GM21576 (cell line): ENCODE measurements at regions not wholly inside any gene's neighbourhood (a gene's known extent, or its start where the extent isn't known, plus 50 kb on each side); places are given as distances from the start of the nearest gene placed in this dataset.
"Not testable (repeated sequence)": the region's sequence is repeated elsewhere in the genome, so short reads cannot be mapped to it uniquely, and the experiment has no call there.

Source experiments
- ATAC-seq: cut with Tn5 transposase; IDR thresholded peaks from one replicate; pipeline ENCODE4 v1.9.1; 2021; ENCODE audit warnings: mild to moderate bottlenecking, moderate library complexity; ENCODE audit not compliant: unreplicated experiment

DNA sequence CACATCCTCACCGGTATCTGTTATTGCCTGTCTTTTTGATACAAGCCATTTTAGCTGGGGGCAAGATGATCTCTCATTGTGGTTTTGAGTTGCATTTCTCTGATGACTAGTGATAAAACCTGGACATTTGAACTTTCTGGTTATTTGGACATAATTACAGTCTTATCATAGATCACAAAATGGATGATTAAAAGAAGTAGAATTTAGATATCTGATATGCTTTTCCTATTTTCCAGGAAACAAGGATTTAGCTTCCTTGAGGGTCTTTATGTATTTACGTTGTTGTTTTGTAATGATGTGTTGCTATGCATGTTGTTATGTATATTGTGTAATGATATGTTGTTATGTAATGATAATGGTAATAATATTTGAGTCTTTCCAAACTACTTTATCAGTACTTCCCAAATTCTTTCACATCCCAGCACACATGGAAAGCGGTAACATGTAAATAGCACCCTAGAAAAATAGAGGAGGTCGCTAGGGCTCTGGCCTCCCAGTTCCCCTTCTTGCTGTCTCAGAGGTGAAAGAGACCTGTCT, 53.8 kb downstream of the GJD2 start:
- no peak for ATAC-seq

DNA sequence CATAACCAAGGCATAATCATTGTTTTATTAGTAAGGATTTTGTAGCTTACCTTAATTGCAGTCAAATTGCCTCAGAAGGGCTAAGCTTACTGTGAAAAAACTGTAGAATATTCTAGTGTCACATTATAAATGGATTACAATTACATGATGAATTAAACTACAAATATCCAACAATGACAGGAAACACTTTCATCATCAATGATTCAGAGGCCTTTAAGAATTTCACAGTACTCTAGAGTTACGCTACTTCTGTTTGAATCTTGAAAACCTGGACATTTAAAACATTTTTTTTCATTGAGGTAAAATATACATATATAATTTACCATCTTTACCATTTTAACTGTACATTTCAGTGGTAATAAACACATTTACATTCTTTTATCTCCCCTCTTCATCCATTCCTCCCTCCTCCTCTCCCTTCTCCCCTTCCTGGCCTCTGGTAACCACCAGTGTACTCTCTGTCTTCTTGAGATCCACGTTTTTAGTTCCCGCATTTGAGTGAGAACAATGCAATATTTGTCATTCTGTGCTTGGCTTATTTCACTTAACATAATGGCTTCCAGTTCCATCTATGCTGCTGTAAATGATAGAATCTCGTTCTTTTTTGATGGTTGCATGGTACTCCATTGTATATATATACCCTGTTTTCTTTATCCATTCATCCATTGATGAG, 54.7 kb downstream of the GJD2 start:
- ATAC-seq, result no peak

DNA sequence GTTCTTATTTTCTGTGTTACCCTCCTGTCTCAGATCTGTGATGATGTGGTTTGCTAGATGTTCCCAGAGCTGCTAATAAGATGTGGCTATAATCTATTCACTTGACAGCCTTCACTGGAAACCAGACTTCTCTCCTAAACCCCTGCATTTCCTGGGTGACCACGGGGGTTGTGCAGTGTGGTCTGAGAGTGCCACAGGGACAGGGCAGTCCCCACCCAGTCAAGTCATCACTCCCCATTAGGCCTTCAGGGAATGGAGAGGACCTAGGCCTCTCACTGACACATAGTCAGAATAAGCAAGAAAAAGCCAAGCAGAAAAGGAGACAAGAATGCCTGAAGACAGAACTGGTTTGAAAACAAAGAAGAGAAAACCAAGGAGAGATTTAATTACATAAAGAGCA, 58.3 kb downstream of the GJD2 start:
- ATAC-seq, result no peak

DNA sequence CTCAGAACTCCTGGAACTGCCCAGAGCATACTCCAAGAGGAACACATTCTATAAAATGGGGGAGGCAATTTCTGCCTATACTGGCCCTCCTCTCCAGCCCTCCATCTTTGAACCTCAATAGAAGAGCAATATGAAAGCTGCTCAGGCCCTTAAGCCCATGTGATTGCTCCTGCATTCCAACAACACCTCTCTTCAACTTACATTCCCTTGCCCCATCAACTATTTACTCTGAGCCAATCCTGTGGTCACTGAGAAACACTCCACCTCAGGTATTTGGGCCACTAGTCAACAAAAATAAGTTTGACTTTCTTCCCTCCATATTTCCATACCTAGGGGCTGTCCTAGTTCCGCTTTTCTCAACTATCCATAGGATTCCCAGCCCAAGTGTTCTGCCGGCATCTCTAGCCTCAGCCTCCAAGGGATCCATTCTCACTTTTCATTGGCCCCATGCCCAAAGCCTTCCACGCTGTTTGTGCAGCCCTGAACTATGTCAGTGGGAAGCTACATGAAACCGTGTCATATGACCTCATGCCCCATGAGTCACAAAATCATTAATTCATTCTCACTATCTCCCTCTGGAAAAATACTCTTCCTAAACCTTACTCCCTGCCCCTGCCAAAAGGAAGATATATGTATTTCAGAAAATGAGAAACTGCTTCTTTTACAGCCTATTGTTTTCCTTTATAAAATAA, 61.6 kb downstream of the GJD2 start:
- ATAC-seq, result no peak

DNA sequence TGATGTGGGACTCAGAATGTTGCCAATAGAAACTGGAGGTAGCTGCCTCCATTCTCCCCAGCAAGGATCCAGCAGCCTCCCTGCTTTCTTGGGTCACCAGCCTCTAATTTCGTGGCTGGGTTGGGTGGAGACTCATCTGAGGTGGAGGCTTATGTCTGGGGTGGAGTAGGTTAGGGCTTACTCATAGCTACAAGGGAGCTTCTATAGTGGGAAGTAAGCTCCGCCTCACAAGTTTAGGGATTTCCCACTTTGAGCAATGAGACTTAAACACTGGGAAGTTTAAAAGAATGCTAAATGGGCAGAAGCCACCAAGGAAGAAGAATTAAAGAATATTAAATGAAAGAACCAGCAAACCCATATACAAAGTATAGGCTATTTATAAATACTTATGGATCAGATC, 63.8 kb downstream of the GJD2 start:
- no peak for ATAC-seq

DNA sequence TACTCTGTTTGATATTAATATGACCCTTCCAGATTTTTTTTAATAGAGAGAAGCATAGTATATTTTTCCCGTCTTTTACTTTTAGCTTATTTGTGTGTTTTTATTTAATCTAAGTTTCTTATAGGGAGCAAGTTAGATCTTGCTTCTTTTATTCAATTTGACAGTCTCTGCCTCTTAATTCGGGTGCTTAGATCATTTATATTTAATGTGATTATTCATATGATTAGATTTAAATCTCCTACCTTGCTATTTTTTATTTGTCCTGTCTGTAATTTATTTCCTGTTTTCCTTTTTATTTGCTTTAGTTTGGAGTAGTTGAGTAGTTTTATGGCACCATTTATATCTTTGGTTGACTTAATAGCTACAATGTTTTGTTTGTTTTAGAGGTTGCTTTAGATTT, 66.1 kb downstream of the GJD2 start:
- ATAC-seq, result no peak

DNA sequence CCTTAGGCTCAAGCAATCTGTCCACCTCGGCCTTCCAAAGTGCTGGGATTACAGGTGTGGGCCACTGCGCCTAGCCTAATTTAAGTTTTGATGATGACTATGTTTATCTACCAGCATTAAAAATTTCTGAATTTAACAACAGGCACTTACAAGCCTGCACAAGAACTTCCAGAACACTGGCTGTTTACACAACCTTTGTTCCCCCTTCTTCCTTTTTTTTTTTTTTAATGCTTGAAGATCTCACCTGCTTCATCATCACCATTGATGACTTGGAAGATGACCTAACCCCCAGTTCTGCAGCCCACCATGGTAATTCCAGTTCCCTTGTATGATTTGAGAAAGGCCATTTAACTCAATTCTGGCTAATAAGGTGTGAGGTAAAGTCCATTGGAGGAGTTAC, 70.4 kb downstream of the GJD2 start:
- ATAC-seq, result no peak

DNA sequence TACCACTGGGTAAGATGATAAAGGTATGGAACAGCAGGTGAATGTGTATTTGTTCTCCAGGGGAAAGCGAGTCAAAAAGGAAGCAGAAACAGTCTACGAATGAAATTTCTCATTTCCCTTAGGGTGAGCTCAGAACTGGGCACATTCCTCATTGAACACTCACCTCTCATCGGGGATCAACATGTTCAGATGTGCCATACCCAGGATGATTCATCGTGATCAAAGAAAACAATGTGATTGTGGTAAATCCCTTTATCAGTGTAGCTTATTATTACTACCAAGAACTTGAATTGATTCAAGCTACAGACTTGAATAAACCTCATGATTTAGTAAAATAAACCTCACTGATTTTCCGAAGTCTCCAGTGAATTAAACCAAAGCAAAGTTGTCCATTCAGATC, 72.1 kb downstream of the GJD2 start:
- ATAC-seq, result no peak

DNA sequence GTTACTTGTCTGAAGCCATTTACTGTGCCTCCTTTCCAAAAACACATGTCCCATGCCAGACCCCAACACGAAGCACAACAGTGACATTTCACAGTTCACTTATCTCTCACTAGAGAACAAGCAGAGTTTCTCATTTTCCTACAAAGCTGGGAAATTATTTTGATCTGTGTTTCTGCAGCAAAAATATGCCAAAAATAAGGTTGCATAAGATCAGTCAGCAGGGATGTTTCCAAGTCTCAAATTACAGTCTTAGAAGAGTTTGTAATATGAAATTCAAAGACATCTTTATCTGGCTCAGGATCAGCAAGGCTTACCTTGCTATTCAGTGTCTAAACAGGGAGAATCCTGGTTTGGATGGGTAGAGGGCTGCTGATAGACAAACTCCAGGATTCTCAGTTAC, 75.5 kb downstream of the GJD2 start:
- ATAC-seq, result no peak

DNA sequence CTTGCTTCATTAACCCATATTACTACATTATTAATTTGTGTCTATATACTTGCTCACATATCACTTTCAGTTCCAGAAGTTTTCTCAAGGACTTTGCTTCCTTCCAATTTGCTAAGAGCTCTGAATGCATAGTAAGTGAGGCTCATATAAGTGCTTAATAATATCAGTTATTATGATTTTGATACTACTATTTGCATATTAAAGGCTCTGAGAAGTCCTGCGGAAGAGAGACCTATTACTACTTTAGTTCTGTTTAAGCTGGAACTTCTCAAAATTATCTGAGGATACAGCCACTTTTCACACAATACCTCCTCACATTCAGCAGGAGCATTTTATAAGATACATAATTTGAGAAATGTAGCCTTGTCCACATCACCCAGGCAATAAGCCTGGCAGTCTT, 81.6 kb downstream of the GJD2 start:
- ATAC-seq, result no peak

DNA sequence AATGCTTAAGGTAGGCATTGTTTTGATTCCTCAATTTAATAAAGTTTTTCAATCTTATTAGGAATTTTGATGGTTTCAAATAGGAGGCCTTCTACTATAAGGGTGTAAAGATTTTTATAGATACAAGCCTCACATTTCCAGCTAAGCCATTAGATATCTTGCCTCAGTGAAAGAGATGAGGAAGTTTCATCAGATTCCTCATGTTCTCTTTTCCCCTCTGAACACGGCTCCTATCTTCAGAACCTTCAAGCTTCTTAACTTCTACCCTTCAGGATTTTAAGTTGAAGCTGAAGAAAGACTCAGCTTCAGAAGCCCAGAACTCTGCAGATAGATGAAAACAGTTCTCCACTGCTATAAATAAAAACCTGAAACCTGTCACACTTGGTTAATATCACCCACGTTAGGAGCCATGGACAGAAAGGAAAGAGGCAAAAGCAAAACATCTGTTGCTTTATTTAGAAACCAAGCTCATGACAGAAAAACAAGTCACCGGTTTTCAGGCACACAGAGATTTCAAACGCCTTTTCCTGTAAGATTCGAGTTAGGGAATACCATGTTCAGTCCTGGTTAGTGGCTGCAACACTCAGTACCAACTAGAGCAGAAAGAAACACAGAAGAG, 82.2 kb upstream of the GOLGA8B start:
- ATAC-seq, result peak; percentile 43

DNA sequence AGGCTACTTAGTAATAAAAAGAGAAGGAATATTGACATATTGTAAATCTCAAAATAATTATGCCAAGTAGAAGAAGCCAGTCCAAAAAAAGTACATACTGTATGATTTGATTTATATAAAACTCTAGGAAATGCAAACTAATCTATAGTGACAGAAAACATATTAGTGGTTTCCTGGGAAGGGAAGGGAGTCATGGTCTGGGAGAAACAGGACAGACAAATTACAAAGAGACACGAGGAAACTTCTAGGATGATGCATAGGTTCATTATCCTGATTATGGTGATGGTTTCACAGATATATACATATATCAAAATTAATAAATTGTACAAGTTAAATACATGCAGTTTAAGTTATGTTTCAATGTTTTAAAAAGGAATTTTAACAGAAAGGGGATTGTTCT, 81.0 kb upstream of the GOLGA8B start:
- ATAC-seq, result no peak

DNA sequence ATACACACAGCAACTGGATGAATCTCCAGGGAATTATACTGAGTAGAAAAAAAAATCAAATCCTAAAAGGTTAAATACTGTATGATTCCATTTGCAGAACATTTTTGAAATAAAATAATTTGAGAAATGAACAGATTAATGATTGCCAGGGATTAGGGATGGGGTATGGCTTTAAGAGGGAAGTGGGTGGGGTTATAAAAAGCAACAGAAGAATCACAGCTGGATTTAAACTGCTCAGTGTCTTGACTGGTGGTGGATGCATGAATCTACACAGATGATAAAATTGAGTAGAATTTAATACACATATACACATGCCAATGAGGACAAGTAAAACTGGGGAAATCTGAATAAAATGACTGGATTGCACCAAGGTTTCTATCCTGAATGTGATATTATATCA, 79.7 kb upstream of the GOLGA8B start:
- ATAC-seq, result no peak

DNA sequence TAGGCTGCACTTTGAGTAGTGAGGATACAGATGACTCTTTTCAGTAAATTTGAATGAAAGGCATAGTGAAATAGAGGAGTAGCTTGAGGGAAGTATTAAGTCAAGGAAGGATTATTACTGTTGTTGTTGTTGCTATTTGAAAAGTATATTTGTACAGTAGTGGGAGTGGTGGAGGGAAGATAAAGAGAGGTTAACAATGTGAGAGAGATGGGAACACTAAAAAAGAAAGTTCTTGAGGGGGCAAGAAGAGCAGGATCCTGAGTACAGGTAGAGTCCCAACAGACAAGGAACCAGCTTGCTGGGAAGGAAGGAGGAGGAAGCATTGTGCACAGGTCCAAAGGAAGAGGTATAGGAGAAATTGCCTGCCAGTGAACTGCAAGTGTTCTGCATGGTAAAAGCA, 75.6 kb upstream of the GOLGA8B start:
- no peak for ATAC-seq

DNA sequence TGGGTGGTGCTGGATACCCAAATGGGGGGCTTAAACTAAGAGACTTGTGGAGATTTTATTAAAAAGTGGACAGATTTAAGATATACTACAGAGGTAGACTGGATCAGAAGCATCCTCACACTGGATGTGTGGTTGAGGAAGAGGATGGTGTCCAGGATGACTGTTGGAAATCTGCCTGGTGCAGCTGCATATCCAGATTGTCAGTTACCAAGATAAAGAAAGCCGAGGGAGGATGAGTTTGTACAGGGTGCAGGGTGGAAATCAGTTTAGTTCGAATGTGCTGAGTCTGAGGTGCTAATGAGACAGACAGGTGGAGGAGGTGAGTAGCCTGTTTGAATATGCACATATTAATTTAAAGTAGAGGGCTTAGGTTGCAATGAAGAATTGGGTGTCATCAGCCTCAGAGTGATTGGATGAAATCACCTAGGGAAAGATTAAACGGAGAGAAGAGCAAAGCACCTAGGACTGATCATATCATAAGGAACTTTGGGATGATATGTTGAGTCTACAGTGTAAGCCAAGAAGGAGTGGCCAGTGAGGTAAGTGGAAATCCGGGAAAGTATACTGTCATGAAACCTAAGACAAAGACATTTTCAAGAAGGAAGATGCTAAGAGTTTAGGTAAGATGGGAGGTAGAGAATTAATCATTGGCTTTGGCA, 74.1 kb upstream of the GOLGA8B start:
- no peak for ATAC-seq

DNA sequence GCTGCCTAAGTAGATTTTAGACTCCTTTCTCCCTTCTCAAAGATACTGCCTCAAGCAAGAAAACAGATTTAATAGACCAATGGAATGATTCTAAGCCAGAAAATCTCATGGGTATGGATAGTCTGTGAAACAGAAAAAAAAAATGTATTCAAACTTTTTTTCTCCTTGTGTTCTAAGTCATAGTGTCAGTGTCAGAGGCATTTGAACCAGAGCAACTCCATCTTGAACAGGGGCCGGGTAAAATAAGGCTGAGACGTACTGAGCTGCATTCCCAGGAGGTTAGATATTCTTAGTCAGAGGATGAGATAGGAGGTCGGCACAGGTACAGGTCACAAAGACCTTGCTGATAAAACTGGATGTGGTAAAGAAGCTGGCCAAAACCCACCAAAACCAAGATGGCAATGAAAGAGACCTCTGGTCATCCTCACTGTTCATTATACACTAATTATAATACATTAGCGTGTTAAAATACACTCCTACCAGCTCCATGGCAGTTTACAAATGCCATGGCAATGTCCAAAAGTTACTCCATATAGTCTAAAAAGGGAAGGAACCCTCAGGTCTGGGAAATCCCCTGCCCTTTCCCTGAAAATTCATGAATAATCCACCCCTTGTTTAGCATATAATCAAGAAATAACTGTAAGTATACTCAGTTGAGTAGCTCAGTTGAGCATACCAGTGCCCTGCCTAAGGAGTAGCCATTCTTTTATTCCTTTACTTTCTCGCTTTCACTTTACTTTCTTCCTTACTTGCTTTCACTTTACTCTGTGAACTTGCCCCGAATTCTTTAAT, 72.8 kb upstream of the GOLGA8B start:
- no peak for ATAC-seq

DNA sequence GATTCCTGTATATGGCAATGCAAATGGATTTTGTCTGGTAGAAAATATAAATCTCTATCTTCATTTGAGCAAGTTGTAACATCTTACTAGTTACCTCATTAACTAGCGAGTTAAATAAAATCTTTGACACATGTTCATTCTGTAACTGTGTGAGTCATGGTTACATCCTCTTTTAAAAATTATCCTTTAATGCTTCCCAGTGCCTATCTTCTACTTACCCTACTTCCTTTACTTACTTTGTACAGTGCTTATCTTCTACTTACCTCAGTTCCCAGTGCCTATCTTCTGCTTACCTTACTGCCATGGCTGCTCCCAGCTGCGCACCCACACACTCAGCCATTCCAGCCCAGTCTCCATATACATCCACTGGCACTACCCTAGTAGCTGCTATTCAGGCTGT, 71.9 kb upstream of the GOLGA8B start:
- ATAC-seq, result no peak

DNA sequence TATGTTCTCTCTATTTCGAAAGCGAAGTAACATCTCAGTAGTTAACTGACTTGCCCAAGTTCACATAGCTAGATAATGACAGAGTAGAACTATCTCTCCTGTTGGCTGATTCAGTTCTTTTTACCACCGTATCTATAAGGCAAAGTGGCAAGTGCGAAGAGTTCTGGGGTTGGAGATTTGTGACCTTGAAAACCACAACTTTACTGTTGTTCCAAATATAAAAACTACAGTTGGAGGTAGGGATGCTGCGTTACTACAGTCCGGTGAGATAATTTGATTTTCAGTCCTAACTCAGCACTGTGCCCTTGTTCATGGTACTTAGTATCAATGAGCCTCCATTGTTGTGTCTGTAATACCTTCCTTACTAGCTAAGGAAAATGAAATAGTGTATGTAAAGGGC, 71.2 kb upstream of the GOLGA8B start:
- ATAC-seq, result no peak

DNA sequence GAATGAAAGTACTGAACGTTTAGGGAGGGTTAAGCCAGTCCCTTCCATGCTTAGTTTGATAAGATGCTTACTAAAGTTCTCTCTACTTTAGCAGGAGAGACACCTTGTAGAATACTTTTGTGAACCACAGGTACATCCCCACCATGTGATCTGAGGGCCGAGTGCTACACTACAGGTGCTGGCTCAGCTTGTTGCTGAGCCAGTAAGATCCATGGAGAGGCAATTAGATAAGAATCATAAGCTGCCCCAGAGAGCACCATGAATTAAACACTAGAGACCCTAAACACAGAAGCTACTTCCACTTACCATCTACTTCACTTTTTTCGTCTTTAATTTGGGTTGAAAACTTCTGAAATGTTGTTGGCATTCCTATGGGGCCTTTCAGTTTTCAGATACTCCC, 70.5 kb upstream of the GOLGA8B start:
- ATAC-seq, result no peak

DNA sequence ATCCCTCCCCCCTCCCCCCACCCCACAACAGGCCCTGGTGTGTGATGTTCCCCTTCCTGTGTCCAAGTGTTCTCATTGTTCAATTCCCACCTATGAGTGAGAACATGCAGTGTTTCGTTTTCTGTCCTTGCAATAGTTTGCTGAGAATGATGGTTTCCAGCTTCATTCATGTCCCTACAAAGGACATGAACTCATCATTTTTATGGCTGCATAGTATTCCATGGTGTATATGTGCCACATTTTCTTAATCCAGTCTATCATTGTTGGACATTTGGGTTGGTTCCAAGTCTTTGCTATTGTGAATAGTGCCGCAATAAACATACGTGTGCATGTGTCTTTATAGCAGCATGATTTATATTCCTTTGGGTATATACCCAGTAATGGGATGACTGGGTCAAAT, 69.9 kb upstream of the GOLGA8B start:
- not testable (repeated sequence) for ATAC-seq

DNA sequence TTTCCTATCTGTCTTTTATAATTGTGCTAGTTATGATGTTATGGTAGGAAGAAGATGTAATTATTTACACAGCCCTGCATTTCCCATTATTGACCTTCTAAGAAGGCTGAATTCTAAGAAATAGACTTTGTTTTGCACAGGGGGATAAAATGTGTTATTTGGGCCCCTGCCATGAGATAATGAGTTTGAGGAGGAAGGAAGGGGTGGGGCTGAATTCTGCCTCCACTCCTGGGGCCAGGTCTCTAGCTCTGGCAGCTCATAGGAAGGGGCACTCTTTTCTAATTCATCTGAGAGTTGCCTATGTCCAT, 69.2 kb upstream of the GOLGA8B start:
- no peak for ATAC-seq
